ENCODE measurements at regions not wholly inside any gene's neighbourhood (a gene's known extent, or its start where the extent isn't known, plus 50 kb on each side); places are given as distances from the start of the nearest gene placed in this dataset.
"Not testable (repeated sequence)": the region's sequence is repeated elsewhere in the genome, so short reads cannot be mapped to it uniquely, and the experiment has no call there.

DNA sequence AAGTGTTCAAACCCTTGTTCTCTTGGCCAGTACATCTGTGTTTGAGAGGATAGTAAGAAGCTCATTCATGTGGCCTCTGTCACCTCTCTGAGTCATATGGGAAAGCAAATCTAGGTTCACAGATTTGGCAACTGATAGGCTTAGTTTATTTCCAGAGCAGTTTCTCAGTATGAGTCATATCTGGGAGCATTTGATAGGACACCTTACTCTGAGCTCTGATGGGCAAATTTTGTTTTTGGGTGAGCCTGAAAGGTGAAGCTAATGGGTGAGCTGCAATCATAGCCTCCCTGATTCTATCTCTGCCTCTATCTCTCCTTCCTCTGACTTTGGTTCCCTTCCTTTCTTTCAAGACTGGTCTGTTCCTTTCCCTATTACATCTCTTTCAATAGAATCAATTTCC is 134.4 kb downstream of the S1PR1 start:
- no peak for DNase-seq

DNA sequence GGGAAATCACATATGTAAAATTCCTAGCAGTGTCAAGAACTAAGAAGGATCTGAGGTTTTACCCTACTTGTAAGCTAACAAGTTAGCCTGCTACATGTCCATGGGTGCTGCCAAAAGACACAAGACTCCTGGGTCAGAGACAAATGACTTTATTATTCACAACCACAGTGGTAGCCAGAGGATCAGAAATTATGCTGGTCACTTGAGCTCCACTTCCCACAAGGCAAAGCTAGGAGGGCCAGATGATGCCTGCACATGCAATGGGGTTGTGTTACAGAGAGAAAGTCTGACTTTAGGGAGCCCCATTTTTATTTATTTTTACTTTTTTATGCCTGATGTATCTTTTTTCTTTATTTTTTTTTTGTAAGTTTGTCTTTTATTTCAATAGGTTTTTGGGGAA is 136.8 kb downstream of the S1PR1 start:
- no peak for DNase-seq

DNA sequence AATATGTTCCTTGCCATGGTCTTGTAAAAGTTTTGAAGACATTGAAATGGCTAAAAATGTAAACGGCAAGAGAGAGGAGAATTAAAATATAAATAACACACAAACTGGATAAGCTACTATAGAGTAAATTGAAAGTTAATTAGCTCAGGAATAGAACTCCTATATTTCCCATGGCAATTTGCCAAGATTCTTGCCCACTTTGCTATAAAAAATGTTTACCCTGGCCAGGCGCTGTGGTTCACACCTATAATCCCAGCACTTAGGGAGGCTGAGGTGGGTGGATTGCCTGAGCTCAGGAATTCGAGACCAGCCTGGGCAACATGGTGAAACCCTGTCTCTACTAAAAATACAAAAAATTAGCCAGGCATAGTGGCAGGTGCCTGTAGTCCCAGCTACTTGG is 138.6 kb downstream of the S1PR1 start:
- DNase-seq, result not testable (repeated sequence)

DNA sequence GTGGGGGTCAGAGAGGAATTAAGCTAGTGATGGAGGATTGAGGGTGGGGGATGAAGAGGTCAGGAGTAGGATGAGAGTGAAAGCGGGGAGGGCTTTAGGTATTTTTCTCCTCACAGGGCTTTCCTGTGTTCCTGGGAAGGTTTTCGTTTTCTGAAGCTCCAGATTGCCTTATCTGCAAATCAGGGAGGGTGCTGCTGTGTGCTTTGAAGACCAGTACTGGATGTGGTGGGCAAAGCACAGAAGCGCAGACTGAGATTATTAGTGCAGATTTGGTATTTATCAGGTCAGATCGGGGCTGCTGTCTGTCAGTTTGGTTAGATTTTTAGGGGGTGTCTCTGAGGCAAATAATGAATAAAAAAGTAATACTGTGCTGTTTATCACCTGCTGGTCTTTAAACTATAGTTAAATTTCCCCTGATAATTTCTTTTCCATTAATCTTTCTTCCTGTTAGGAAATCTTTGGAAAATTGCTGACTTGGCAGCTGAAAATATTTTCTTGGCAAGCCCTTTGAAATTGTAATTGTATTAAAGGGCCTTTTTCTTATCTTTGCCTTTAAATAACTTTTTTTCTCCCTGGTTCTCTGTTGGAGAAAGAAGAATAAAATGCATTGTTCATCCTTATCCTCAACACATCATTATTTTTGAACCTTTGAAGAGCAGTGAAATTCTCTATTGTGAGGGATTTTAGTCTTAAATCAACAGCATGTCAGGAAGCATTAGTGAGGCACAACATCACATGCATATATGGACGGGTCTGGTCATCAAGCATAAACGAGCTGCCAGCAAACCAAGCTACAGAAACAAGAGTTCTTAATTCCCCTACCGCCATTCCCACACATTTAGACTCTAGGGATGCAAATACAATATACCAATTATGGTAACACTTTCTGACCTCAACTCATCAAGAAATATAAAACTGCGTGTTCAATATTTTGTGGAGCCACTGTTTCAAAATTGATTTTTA is 139.6 kb downstream of the S1PR1 start:
- no peak for DNase-seq

DNA sequence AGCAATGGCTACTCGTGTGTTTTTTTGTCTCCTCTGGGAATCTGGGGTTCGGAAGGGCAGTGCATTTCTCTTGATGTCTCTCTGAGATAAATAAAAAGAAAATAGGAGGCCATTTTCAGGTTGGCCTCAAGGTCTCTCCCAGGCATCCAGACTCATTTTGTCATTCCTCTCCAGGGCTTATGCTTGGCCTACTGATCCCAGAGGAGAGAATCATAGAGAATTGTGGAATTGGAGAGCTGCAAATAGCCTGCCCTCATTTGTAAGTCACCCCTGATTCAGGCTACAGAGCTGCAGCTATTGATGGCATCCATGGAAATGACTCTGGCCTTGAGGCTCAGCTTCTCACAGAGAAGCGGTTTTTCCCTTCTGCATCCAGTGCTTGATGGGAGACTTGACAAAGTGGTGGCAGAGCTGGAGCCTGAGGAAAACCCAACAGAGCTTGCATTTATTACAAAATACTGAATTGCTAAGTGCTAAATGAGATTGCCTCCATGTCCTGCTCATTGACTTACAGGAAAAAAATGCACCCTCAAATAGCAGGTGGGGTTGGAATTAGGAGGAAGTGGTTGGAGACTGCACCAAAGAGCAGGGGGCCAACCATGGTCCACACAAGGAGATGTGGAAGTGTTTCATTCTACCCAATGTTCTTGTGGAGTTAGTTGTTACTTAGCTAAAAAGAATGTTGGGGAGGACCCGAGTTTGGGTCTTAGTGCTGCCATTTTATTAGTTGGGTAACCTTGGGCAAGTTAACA is 140.4 kb downstream of the S1PR1 start:
- no peak for DNase-seq

DNA sequence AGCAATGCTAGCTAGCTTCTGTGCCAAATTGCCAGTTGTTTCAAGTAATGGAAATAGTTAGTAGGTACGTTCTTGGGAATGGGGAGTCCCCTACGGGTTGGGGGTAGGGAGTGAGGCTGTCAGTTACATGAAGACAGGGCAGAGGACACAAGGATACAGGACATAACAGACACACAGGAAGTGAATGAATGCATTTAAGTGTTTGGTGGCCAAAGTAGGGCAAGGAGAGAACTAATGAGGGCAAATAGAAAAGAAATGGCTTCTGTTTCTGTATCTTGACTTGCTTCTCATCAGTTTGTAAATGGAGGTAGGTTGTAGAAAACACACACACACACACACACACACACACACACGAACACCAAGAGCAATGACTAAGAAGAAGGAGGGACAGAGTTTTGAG is 142.2 kb downstream of the S1PR1 start:
- no peak for DNase-seq

DNA sequence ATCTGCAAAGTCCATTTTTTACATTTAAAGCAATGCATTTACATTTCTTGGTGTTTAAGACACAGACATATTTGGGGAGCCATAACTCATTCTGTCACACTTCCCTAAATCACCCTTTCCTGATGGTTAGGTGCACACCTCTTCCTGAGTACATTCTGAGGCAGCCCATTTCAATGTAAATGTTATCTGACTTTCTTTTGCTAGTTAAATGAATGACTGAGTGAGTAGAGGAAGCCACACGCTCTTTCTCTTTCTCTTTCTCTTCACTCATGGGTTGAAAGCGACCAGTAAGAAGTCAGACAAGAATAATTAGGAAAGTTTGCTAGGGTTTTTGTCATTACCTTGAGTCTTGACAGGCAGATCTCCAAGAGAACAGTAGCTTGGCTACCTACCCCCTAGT is 143.1 kb downstream of the S1PR1 start:
- no peak for DNase-seq

DNA sequence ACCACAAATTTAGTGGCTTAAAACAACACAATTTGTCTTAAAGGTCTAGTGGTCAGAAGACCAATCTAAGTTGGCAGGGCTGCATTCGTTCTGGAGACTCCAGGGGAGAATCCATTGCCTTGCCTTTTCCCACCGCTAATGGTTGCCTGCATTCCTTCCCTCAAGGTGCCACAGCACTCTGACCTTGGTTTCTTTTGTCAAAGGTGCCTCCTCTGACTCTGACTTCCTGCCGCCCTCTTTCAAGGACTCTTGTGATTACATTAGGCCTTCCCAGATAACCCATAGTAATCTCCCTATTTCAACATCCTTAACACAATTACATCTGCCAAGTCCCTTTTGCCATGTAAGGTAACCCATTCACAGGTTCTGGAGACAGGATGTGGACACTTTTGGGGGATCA is 145.3 kb downstream of the S1PR1 start:
- DNase-seq, result no peak

DNA sequence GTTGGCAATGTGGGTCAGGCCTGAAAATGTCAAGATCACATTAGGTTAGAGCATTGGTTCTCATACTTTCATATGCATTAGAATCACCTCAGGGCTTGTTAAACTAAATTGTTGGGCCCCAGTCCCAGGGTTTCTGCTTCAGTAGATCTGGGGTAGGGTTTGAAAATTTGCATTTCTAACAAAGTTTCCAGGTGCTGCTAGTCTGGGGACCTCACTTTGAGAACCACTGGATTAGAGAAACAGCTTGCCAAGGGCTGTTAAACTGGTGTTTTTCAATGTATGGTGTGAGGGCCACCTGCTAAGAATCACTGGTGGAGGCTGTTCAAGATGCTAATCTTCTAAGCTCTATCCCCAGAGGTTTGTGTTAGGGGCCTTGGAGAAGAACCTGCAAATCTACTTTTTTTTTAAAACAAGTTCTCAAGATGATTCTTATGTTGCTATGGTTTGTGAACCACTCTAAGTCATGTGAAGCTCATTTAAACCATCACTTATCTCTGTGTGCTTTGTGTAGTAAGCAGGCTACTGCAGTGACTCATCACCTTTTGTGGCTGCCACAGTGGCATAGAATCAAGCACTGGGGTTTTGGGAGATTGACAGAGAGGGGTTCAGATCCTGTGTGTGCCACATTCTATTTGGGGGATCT is 152.2 kb downstream of the S1PR1 start:
- DNase-seq, result no peak

DNA sequence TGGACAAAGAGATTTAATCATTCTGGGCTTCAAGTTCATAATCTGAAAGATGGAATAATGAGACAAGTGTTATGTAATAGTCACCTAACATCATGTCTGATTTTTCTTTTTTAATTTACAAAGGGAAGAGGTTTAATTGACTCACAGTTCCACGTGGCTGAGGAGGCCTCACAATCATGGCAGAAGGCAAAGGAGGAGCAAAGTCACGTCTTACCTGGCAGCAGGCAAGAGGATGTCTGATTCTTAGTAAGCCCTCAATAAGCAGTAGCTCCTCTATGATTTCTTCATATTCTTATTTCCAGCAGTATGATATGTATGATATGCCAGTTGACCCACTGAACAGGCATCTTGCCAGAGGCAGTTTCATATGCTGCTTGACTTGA is 152.7 kb downstream of the S1PR1 start:
- no peak for DNase-seq

DNA sequence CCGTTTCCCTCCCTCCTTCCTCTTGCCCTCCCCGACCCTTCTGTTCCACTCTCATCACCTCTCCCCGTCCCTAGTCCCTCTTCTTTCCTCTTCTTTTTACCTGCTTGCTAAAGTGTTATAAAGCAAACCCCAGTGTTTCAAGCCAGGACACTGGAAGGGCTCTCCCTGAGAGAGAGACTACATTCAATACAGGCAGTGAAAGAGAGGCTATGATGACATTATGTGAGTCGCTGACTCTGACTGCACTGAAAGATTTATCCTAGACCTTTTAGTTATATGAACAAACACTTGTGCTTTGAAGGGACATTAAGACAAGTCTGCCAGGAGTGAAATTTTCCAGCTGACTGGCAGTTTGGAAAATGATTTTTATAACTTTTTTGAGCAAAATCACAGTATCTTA is 155.7 kb downstream of the S1PR1 start:
- DNase-seq, result no peak

DNA sequence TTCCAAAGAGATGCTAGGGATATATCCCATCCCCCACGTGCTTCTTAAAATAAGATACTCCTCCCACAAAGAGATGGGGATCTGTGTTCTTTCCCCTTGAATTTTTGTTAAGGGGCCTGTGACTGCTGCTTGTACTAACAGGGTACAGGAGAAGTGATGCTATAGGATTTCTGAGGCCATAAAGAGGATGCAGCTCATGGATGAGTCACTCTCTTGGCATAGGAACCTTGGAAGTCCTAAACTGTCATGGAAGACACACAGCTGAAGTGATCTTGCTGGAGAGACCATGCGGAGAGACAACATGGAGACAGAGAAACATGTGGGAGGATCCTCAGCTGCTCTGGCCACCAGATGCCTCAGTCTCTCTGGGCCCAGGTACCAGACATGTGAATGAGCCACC is 157.2 kb downstream of the S1PR1 start:
- DNase-seq, result no peak

DNA sequence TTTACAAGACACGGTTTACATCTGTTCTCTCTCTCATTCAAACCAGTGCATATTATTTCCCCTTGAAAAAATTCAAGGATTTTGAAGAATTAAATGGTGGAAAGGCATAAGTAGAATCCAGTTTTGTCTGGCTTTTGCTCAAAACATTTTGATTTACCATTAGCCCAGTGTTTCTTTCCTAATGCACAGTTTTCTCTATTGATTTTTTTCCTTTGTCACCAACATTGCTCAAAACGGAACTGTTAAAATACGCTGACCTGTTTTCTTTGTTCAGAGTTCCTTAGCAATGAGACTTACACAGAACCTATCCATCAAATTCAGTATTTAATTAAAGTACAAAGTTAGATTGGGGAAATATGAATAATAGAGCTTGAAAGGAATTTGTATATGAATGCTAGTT is 162.4 kb downstream of the S1PR1 start:
- DNase-seq, result no peak

DNA sequence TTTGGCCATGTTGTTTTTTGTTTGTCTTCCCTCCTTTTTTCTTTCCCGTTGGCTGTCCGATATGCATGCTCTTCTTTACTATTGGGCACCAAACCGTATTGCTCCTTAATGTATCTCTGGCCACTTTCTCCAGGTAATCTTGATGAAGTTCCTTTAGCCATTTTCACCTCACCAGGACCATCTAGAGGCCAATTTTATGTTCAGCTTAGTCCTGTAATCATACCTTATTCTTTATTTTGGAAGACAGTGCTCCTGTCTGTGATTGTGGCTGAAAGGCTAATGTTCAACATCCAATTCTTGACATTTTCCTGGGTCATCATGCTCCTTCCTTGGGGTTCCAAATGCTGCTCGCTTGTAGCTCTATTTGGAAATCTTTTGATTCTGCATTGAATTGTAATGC is 169.5 kb downstream of the S1PR1 start:
- DNase-seq, result no peak

DNA sequence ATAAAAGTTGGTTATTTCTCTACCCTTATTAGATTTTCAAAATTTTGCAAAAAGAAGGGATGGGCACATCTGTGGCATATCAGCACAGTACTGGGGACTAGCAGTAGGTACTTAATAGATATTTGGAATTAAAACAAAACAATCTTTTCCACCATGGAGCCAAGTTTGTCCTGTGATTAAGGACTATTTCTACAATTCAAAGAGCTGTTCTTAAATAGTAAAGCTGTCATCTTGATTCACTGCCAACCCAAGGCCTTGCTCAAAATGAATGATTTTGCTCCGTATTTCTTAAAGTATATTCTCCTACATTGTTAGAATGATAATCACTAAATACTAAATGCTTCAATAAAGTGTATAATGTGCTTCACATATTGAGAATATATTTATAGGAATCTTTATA is 169.9 kb downstream of the S1PR1 start:
- DNase-seq, result no peak

DNA sequence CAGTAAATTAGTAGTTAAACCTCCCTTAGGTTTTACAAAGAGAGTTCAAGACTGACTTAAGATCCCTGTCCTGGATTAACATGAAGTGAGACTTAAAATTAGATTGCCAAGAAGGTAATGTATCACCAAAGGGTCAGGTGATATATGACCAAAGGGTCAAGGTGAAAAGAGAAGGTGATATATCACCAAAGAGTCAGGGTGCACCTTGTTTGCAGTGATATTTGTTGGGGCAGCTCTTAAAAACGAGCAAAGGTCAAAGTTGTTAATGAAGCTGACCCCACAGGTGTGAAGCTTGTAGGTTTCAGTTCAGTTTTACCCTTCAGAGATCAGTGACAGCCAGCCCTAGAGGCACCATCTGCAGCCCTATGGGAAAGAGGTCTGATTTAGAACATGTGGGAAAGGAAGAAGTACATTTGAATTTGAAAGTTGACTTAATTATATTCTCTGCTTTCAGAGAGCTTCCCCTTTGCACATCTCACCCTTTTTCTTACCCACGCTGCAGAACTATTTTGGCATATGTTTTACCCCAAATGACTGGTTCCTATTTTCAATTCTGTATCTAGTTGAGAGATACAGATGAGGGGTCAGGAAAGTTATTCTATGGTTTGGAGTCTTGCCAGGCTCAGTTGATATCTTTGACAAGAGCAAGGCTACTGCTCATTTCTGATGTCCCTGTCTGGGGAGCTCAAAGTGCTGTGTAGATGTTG is 170.8 kb downstream of the S1PR1 start:
- DNase-seq, result no peak

DNA sequence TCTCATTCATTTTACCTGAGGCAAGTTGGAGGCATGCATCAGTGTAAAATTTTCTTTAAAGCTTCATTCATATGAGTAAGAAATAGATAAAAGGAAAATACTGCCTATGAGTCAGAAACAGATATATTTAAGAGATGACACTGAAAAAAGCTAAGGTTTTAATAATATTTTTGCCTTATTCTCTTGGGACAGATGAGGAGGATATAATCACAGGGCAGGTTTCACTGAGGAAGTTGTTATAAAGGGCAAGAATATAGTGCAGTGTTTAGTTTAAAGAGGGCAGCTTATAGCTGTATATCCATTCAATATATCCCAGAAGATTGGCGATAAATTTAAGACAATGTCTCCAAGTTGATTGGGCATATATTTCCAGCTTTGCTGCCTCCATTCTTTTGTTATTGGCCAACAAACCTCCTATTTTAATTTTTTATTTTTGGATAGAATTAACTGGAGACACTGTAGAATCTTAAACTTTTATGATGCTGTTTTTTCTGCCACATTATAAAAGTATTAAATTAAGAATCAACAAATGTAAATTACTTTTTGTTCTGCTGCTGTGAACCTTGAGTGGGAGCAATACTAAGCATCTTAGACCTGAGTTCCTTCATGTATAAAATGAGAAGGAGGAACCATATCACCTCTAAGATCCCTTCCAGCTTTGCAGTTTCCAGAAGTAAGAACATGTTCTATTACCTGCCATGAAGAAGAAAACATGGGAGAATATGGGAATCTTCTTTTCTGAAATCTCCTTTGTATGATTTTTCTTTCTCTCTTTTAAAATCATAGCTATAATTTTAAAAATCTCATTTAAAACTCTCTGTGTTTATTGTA is 171.6 kb downstream of the S1PR1 start:
- no peak for DNase-seq

DNA sequence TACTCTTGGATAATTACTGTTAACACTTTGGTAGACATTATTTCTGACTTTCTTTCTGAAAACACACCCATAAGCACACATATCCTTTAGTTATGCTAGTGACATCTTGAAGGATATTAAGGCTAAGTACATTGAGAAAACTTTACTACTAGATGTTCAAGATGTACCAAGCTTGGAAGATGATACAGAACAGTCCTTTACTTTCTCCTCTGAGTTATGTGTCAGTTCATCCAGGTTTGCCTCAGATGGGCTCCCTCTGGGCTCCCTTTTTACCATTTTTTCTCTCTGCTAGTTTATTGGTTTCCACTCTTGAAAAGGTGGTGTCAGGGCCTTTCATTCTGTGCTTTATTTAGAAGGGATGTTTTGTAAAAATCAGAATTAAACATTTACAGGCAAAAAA is 172.3 kb downstream of the S1PR1 start:
- DNase-seq, result no peak

DNA sequence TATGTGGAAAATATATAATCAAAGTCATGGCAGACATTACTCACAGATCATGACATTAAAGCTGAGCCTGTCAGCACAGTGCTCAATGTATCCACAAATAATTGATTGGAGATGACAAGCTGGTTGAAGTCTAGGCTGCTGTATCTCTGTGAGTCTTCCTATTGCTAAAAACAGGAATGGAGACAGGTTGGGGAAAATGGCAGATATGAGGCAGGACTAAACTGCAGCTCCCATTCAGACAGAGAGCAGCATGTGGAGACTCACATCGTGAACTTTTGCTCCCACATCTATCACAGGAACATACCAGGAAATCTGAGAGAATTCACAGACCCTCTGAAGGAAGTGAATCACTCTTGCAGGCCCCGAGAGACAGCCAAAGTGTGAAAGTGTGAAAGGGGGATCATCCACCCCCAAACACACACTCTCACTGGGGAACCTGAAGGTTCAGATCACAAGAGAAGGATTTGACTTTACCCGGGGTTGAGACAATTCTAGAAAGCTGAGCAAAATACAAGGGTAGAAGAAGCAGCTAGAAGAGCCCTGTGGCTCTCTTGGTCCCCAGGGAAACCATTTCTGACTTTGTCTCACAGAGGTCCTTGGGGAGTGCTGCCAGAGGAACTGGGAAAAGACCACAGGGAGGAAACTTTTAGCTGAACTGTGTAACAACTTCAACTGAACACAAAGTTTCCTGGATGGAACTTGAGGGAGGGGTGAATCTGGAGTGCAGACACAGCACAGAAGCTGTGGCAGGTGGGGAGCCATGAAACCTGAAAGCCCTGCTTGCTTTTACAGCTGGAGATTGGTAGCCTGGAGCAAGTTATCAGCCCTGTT is 173.4 kb downstream of the S1PR1 start:
- no peak for DNase-seq

DNA sequence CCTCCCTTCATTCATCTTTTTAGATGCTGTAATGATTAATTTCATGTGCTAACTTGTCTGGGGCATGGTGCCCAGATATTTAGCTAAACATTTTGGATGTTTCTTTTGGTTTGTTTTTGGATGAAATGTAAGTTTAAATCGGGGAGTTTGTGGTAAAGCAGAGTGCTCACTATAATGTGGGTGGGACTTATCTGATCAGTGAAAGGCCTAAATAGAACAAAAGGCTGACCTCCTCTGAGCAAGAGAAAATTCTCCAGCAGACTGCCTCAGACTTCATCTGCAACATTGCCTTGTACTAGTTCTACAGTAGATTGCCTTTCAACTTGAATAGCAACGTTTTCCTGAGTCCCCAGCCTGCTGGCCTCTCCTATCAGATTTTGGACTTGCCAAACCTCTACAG is 183.6 kb downstream of the S1PR1 start:
- no peak for DNase-seq

DNA sequence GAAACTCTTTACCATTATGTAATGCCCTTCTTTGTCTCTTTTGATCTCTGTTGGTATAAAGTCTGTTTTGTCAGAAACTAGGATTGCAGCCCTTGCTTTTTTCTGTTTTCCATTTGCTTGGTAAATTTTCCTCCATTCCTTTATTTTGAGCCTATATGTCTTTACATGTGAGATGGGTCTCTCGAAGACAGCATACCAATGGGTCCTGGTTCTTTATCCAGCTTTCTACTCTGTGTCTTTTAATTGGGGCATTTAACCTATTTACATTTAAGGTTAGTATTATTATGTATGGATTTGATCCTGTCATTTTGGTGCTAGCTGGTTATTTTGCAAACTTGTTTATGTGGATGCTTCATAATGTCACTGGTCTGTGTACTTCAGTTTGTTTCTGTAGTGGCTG is 191.3 kb downstream of the S1PR1 start:
- DNase-seq, result not testable (repeated sequence)

Measured in NCI-H2081 treated with DMSO at 0.1 percent for 48 hours (cell line).